HG02798 (cell line): ENCODE measurements at regions not wholly inside any gene's neighbourhood (a gene's known extent, or its start where the extent isn't known, plus 50 kb on each side); places are given as distances from the start of the nearest gene placed in this dataset.

Source experiments
- ATAC-seq: cut with Tn5 transposase; IDR thresholded peaks from one replicate; pipeline ENCODE4 v1.9.1; 2021; ENCODE audit warnings: mild to moderate bottlenecking; ENCODE audit not compliant: unreplicated experiment, poor library complexity

- ATAC-seq = no peak
These were observed 339.4 kb downstream of the CMPK2 start for GRCh38 chr2:6526093-6526824.

GRCh38 chr2:6531304-6531703, 334.4 kb downstream of the CMPK2 start:
- no peak for ATAC-seq

GRCh38 chr2:6535572-6535971, 330.1 kb downstream of the CMPK2 start:
- ATAC-seq = no peak

- ATAC-seq = no peak
These were observed 327.1 kb downstream of the CMPK2 start for GRCh38 chr2:6538607-6539006.

GRCh38 chr2:6545336-6545735, 320.4 kb downstream of the CMPK2 start:
- ATAC-seq = no peak

GRCh38 chr2:6545795-6546194, 319.9 kb downstream of the CMPK2 start:
- ATAC-seq = no peak

- no peak for ATAC-seq
These were observed 311.2 kb downstream of the CMPK2 start for GRCh38 chr2:6554466-6554865.

GRCh38 chr2:6556755-6557154, 309.0 kb downstream of the CMPK2 start:
- no peak for ATAC-seq

- no peak for ATAC-seq
These were observed 308.0 kb downstream of the CMPK2 start for GRCh38 chr2:6557737-6558136.

GRCh38 chr2:6562771-6563170, 302.9 kb downstream of the CMPK2 start:
- ATAC-seq = no peak

GRCh38 chr2:6564326-6564725, 301.4 kb downstream of the CMPK2 start:
- ATAC-seq = no peak

- no peak for ATAC-seq
These were observed 291.6 kb downstream of the CMPK2 start for GRCh38 chr2:6574121-6574520.

GRCh38 chr2:6576302-6576701, 289.4 kb downstream of the CMPK2 start:
- no peak for ATAC-seq

- ATAC-seq = no peak
These were observed 287.7 kb downstream of the CMPK2 start for GRCh38 chr2:6577960-6578359.

GRCh38 chr2:6578416-6578815, 287.3 kb downstream of the CMPK2 start:
- ATAC-seq = no peak

GRCh38 chr2:6579281-6579680, 286.4 kb downstream of the CMPK2 start:
- ATAC-seq = no peak

GRCh38 chr2:6580982-6581381, 284.7 kb downstream of the CMPK2 start:
- ATAC-seq = no peak

- no peak for ATAC-seq
These were observed 276.6 kb downstream of the CMPK2 start for GRCh38 chr2:6589150-6589549.

GRCh38 chr2:6590442-6590841, 275.3 kb downstream of the CMPK2 start:
- no peak for ATAC-seq

- no peak for ATAC-seq
These were observed 263.2 kb downstream of the CMPK2 start for GRCh38 chr2:6602471-6602870.

- ATAC-seq = no peak
These were observed 259.7 kb downstream of the CMPK2 start for GRCh38 chr2:6605836-6606505.

GRCh38 chr2:6617794-6618193, 247.9 kb downstream of the CMPK2 start:
- ATAC-seq = no peak
